HG02852 (cell line): ENCODE measurements at regions not wholly inside any gene's neighbourhood (a gene's known extent, or its start where the extent isn't known, plus 50 kb on each side); places are given as distances from the start of the nearest gene placed in this dataset.

Source experiments
- ATAC-seq: cut with Tn5 transposase; IDR thresholded peaks from one replicate; pipeline ENCODE4 v1.9.1; 2021; ENCODE audit warnings: mild to moderate bottlenecking, moderate library complexity; ENCODE audit not compliant: unreplicated experiment

- ATAC-seq = no peak
Measured at GRCh38 chr6:1201547-1202200, 110.2 kb upstream of the FOXQ1 start.

- ATAC-seq = no peak
Measured at GRCh38 chr6:1200409-1201101, 111.3 kb upstream of the FOXQ1 start.

GRCh38 chr6:1200081-1200408 lies 111.9 kb upstream of the FOXQ1 start:
- ATAC-seq = no peak

GRCh38 chr6:1197309-1197708 lies 114.6 kb upstream of the FOXQ1 start:
- ATAC-seq = no peak

DNA sequence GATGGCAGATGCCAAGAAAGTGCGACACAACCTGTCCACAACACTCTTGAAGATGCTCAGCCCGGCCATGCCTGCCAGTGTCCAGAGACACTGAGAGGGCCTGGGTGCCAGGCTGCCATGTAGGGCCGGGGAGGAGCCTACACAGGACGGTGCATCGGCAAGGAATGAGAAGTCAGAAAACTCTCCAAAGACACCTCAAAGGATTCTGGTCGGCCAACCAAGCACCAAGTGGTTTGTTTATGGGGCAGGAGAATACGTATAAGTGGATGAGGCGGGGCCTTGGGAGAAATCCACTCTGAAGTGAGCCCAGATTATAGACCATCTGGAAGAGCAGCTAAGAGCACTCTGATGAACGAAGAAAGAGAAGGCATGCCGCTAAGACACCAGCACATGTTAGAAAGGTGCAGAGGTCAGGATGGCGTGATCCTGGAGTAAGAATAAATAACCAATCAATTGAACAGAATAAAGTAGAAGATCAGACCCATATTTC lies 120.7 kb upstream of the FOXQ1 start:
- ATAC-seq = no peak

GRCh38 chr6:1190366-1190765 lies 121.5 kb upstream of the FOXQ1 start:
- no peak for ATAC-seq

DNA sequence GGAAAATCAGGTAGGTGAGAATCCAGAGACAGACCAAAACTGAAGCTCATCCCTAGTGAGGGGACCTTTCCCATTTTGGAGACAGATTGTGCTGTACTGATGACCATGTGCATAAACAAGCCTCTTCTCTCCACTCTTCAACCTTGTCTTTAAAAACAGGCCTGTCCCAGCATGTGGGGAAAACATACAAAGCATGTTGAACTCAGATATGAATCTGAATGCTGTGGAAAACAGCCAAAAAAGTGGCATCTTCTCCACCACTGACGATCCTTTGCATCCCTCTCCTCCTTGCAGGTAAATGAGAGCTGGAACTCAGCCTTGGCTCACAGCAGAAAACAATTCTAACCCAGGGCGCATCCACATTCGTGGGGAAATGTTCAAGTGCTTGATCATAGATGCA lies 123.7 kb upstream of the FOXQ1 start:
- ATAC-seq = no peak

DNA sequence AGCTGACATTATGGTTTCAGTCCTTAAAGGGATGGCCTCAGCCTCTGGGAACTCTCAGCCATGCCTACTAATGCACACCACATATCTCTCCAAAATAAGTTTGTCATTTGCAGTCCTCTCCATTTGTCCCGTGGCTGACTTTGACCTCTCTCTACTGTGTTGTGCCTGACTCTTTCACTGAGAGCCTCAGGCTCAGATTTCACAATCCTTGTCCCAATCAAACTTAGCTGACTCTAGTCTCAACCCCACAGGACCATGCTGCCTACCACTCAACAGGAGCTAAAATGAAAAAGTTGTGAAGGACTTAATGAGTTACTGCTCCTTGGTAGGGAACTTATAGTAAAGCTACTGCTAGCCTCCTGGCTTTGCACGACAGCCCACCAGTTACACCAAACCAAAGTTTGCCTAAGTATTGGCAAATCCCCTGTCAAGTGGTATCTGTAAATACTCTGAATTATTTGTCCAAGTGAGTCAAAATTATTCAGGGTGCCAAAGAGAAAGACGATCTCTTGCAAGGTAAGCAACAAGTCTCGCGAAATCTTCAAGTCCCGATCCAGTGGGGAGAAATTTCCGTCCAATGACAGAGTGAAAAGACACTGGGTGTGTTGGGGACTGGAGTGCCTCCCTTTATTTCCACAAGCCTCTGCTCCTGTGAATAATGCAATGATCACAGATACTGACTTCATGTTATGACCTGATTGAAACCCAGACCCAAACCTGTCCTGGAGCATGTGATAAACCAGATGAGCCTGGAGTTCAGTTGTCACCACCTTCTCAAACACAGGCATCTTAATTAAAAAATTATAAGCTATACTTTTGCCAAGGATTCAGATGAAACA lies 124.4 kb upstream of the FOXQ1 start:
- no peak for ATAC-seq

DNA sequence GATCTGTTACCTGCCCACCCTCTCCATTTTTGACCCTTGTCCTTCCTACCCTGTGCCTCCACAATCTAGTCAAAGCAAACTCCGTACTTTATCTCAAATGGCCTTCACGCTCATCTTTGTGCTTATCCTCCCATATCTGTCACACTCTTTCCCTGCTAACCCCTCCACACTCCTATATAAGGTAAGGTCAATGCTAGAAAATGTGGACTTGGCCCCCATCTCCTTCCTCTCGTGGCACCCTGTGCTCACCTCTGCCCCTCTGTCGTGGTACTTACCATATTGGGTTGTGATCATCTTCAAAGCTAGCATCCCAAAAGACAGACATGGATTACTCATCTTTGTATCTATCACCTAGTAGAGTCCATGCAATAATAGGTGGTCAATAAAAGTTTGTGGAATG lies 127.6 kb upstream of the FOXQ1 start:
- ATAC-seq = no peak

GRCh38 chr6:1182722-1183521 lies 129.0 kb upstream of the FOXQ1 start:
- ATAC-seq = no peak

DNA sequence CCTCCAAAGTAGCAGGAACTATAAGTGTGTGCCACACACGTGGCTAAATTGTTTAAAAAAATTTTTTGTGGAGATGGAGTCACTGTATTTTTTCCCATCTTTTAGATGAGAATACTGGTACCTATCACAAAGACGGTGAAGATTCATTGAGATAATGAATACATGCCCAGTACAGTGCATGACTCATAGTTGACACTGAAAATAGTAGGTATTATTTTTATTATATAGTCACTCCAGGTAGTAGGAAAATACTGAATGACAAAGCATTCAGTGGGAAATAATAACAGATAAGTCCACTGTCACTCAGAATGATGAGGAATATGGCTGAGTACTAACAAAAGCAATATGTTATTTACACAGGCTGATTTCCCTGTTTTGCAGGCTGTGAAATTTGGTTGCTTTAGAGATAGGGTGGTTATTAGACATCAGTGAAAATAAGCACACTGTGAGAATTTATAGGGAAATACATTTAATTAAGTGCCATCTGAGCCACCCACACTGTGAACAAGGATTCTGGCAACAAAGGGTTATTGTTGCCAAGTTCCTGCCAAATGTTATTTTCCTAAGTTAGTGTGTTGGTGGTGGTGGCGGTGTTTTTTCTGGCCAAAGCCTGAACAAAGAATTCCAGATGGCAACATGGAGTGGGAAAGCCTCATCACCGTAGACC lies 129.8 kb upstream of the FOXQ1 start:
- no peak for ATAC-seq

GRCh38 chr6:1179571-1180459 lies 132.1 kb upstream of the FOXQ1 start:
- ATAC-seq = no peak

DNA sequence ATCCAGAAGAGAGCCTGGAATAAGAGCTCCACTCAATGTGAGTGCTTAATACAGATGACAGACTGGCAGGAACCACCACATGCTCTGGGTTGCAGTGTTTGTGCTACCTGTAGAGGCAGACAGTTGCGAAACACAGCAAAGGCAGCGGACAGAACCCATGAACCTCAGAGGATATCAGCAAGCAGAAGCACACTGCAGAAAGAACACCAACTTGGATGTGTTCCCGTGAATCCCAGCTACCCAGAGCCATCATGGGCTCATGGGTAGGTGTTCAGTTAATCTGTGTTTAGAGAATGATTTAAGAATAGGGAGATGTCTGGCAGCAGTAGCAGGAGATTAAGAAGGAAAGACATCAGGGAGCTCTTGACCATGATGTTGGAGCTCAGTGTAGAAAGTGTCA lies 133.3 kb upstream of the FOXQ1 start:
- ATAC-seq = no peak

- no peak for ATAC-seq
Measured at GRCh38 chr6:1176567-1176966, 135.3 kb upstream of the FOXQ1 start.

DNA sequence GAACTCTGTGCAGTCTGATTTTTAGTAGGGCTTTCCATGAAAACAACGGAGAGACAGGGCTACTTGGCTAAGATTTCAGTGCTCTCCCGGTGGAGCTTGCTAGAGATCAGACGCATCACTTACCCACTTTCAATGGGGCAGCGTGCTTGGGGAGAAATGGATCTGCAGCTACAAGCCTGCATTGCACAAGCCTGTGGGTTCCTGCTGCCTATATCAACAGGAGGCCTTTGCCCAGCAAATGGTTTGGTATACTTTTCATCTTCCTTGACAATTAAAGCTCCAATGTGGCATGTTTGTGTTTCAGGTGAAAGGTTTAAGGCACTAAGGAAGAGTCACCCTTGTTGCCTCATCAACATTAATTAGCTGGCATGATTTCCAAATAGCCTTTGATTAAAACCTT lies 136.0 kb upstream of the FOXQ1 start:
- ATAC-seq = no peak

DNA sequence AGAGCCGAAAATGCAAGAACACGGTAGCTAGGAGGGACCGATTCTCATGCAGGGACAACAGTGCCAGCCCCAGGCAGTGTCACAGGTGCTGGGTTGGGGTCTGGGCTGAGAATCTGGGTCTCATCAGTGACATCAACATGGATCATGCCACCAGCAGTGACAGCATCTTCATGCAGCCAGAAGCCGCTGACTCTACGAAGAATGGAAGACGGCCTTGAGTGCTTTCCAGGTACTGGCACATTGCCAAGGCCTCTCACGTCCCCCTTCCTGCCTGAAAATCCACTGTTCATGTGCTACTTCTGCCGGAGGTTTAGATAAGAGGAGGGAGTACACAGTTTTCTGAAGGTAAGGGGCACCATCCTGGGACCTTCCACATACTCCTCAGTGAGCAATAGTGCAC lies 141.1 kb upstream of the FOXQ1 start:
- no peak for ATAC-seq

GRCh38 chr6:1164600-1164999 lies 147.3 kb upstream of the FOXQ1 start:
- ATAC-seq = no peak

- no peak for ATAC-seq
Measured at GRCh38 chr6:1163501-1163900, 148.4 kb upstream of the FOXQ1 start.
